ENCODE measurements at regions not wholly inside any gene's neighbourhood (a gene's known extent, or its start where the extent isn't known, plus 50 kb on each side); places are given as distances from the start of the nearest gene placed in this dataset.

- no peak for DNase-seq
Measured at GRCh38 chr5:96584712-96585111, 77.5 kb upstream of the CAST start.

GRCh38 chr5:96588539-96588938 lies 73.6 kb upstream of the CAST start:
- no peak for DNase-seq

GRCh38 chr5:96590796-96591195 lies 71.4 kb upstream of the CAST start:
- no peak for DNase-seq

- no peak for DNase-seq
Measured at GRCh38 chr5:96595300-96596090, 66.7 kb upstream of the CAST start.

- DNase-seq = peak in 1 of 58 donors; percentile 16
Measured at GRCh38 chr5:96597438-96598020, 64.6 kb upstream of the CAST start.

GRCh38 chr5:96601200-96601599 lies 61.0 kb upstream of the CAST start:
- no peak for DNase-seq

GRCh38 chr5:96601715-96602244 lies 60.4 kb upstream of the CAST start:
- peak in 24 of 58 donors; percentile 1 to 66 (median 16) for DNase-seq

- DNase-seq = no peak
Measured at GRCh38 chr5:96602776-96603175, 59.4 kb upstream of the CAST start.

GRCh38 chr5:96605144-96605837 lies 56.9 kb upstream of the CAST start:
- no peak for DNase-seq

- no peak for DNase-seq
Measured at GRCh38 chr5:96609369-96609768, 52.8 kb upstream of the CAST start.

GRCh38 chr5:96610747-96611146 lies 51.4 kb upstream of the CAST start:
- DNase-seq = no peak

GRCh38 chr5:96611946-96612345 lies 50.2 kb upstream of the CAST start:
- no peak for DNase-seq

All from anterior cingulate cortex (tissue), 58 donors.